HepG2 (cell line): ENCODE measurements at regions not wholly inside any gene's neighbourhood (a gene's known extent, or its start where the extent isn't known, plus 50 kb on each side); places are given as distances from the start of the nearest gene placed in this dataset.

Experiments used
- ATAC-seq: fragments of 200-7000 bp; cut with Tn5 transposase; 3 replicates; pipeline ENCODE4 v1.9.1; 2020; ENCODE audit warnings: mild to moderate bottlenecking, moderate library complexity
- BruUV-seq: library from RNA; stranded (reverse); fragments of 400-500 nt; replicated peaks from 2 replicates; lab custom pipeline; 2021; lab: Mats Ljungman, UMichigan
- CTCF ChIA-PET: fragments of 300-600 bp; formaldehyde crosslinking; extraction: SDS; loops from one replicate; lab custom pipeline; 2021; ENCODE audit warnings: low total read pairs, inconsistent platforms, low intra/inter-chr PET ratio; lab: Yijun Ruan, JAX
- POLR2A ChIA-PET: fragments of 350-600 bp; sonication (Branson Sonifier 250); formaldehyde crosslinking; loops from one replicate; lab custom pipeline; 2020; ENCODE audit warnings: antibody characterized with exemption, inconsistent platforms; lab: Yijun Ruan, JAX
- DNase-seq: peaks from one replicate; pipeline ENCODE4 v3.0.0-alpha.2; 2015; ENCODE audit warnings: low spot score
- FAIRE-seq: peaks from 3 replicates; lab custom pipeline; 2011; peaks lifted over from hg19 to GRCh38; lab: Jason Lieb, UNC
- H2AFZ ChIP-seq: one replicate; pipeline ENCODE4 v1.6.1; 2011; ENCODE audit warnings: low read length, inconsistent platforms
- H3K27ac ChIP-seq: fragments of 300-600 bp; 3 replicates; pipeline ENCODE4 v1.8.0; 2011; ENCODE audit warnings: mixed run types, mild to moderate bottlenecking, mixed read lengths, low read length, inconsistent platforms; ENCODE audit not compliant: insufficient read depth; ENCODE audit errors: extremely low read length
- H3K27me3 ChIP-seq, 2 experiments: fragments of 200-600 bp in 1 of 2; 2 replicates in 1 of 2; 3 replicates in 1 of 2; pipeline versions ENCODE4 v1.6.0 to v1.8.0; 2011; ENCODE audit warnings: low read length in 2 of 2, mild to moderate bottlenecking in 2 of 2, moderate library complexity in 2 of 2, inconsistent platforms in 1 of 2; ENCODE audit not compliant: insufficient read depth in 2 of 2, control insufficient read depth in 1 of 2
- H3K36me3 ChIP-seq, 2 experiments: fragments of 200-600 bp in 1 of 2; replicated peaks in 1 of 2; 2 replicates in 1 of 2; 3 replicates in 1 of 2; pipeline versions ENCODE4 v1.5.1 to v1.8.0; 2011; ENCODE audit warnings: low read length in 2 of 2, inconsistent platforms in 1 of 2; ENCODE audit not compliant: insufficient read depth in 2 of 2, control insufficient read depth in 1 of 2
- H3K4me1 ChIP-seq: 2 replicates; pipeline ENCODE4 v1.5.1; 2012; ENCODE audit warnings: low read length, inconsistent platforms; ENCODE audit not compliant: insufficient read depth
- H3K4me2 ChIP-seq: 2 replicates; pipeline ENCODE4 v1.6.0; 2011; ENCODE audit warnings: low read depth, low read length, inconsistent platforms
- H3K4me3 ChIP-seq, 3 experiments: fragments of 200-600 bp in 1 of 3; sonication (generic), shearing (Covaris generic) in 1 of 3; replicated peaks in 1 of 3; 2 replicates each; pipeline ENCODE4 v1.5.1; 2011 to 2016; ENCODE audit warnings: low read length in 3 of 3, inconsistent platforms in 2 of 3, low read depth in 2 of 3, mild to moderate bottlenecking in 2 of 3, control low read depth in 1 of 3, mixed read lengths in 1 of 3; ENCODE audit not compliant: insufficient read depth in 1 of 3
- H3K79me2 ChIP-seq: one replicate; pipeline ENCODE4 v1.6.1; 2011; ENCODE audit warnings: low read length, inconsistent platforms; ENCODE audit not compliant: insufficient read depth
- H3K9ac ChIP-seq: 2 replicates; pipeline ENCODE4 v1.6.0; 2011; ENCODE audit warnings: mild to moderate bottlenecking, low read depth, low read length, inconsistent platforms; ENCODE audit not compliant: insufficient read depth
- H3K9me3 ChIP-seq: 2 replicates; pipeline ENCODE4 v1.5.1; 2012; ENCODE audit warnings: mild to moderate bottlenecking, low read length
- H4K20me1 ChIP-seq: 2 replicates; pipeline ENCODE4 v1.6.0; 2011; ENCODE audit warnings: inconsistent platforms, mild to moderate bottlenecking, low read length, moderate library complexity; ENCODE audit not compliant: insufficient read depth
- FOXA3 ChIP-seq: IDR thresholded peaks from 2 replicates; pipeline ENCODE4 v1.6.1; 2016; ENCODE audit warnings: missing genetic modification reagents, missing compliant biosample characterization
- HOXA3 ChIP-seq: sonication (generic); formaldehyde crosslinking; IDR thresholded peaks from 2 replicates; pipeline ENCODE4 v1.5.0; 2020; ENCODE audit warnings: missing genetic modification reagents
- MEIS2 ChIP-seq: sonication (generic); formaldehyde crosslinking; IDR thresholded peaks from 2 replicates; pipeline ENCODE4 v1.9.0; 2021; ENCODE audit warnings: mild to moderate bottlenecking, missing genetic modification reagents
- MTF2 ChIP-seq: sonication (generic); formaldehyde crosslinking; IDR thresholded peaks from 2 replicates; pipeline ENCODE4 v1.5.0; 2020; ENCODE audit warnings: missing genetic modification reagents, borderline replicate concordance
- NFIC ChIP-seq: IDR thresholded peaks from 2 replicates; pipeline ENCODE4 v1.6.1; 2012; ENCODE audit warnings: mild to moderate bottlenecking, low read length, inconsistent platforms
- POGZ ChIP-seq: sonication (generic); formaldehyde crosslinking; IDR thresholded peaks from 2 replicates; pipeline ENCODE4 v1.4.0; 2020; ENCODE audit warnings: mild to moderate bottlenecking, missing genetic modification reagents
- RARG ChIP-seq: sonication (generic); formaldehyde crosslinking; IDR thresholded peaks from 2 replicates; pipeline ENCODE4 v1.4.0; 2020; ENCODE audit warnings: low read depth, mild to moderate bottlenecking, missing genetic modification reagents
- SP4 ChIP-seq: sonication (generic); formaldehyde crosslinking; IDR thresholded peaks from 2 replicates; pipeline ENCODE4 v1.8.1; 2023; ENCODE audit warnings: mild to moderate bottlenecking, missing genetic modification reagents
- ZKSCAN5 ChIP-seq: sonication (generic); formaldehyde crosslinking; IDR thresholded peaks from 2 replicates; pipeline ENCODE4 v1.5.1; 2020; ENCODE audit warnings: mild to moderate bottlenecking, missing genetic modification reagents
- ZNF207 ChIP-seq: fragments of 450-650 bp; IDR thresholded peaks from 2 replicates; pipeline ENCODE4 v1.6.1; 2016; ENCODE audit warnings: antibody characterized with exemption, borderline replicate concordance
- ZNF354B ChIP-seq: sonication (generic); formaldehyde crosslinking; IDR thresholded peaks from 2 replicates; pipeline ENCODE4 v1.8.0; 2022; ENCODE audit warnings: mild to moderate bottlenecking, missing genetic modification reagents
- ZNF563 ChIP-seq: sonication (generic); formaldehyde crosslinking; IDR thresholded peaks from 2 replicates; pipeline ENCODE4 v1.8.0; 2022; ENCODE audit warnings: mild to moderate bottlenecking, moderate library complexity, missing genetic modification reagents
- ZNF639 ChIP-seq: conservative IDR thresholded peaks from 2 replicates; pipeline ENCODE4 v1.6.1; 2018; ENCODE audit warnings: missing genetic modification reagents
- ZNF773 ChIP-seq: sonication (generic); formaldehyde crosslinking; IDR thresholded peaks from 2 replicates; pipeline ENCODE4 v1.4.0; 2020; ENCODE audit warnings: missing genetic modification reagents, borderline replicate concordance
- ZUFSP ChIP-seq: sonication (generic); formaldehyde crosslinking; IDR thresholded peaks from 2 replicates; pipeline ENCODE4 v1.9.0; 2021; ENCODE audit warnings: missing genetic modification reagents, mild to moderate bottlenecking, borderline replicate concordance
- WGBS: methylation state at CpG from one replicate; pipeline ENCODE4 v1.1.6; 2017; ENCODE audit warnings: low lambda C conversion rate; 5-methylcytosine and 5-hydroxymethylcytosine counted together
- in situ Hi-C: cut with HindIII; loops from 2 replicates; pipeline ENCODE4 v1.10.0; 2017; ENCODE audit warnings: low pct_unique_long_range_greater_than_20kb; ENCODE audit not compliant: extremely low pct_ligation_motif_present
- intact Hi-C: fragments of 100-400 bp; cut with micrococcal nuclease; formaldehyde crosslinking; loops from one replicate; pipeline ENCODE4 v1.10.0; 2022; ENCODE audit not compliant: unreplicated experiment
- TF ChIP-seq, protein P1 (sequence below): sonication (generic); formaldehyde crosslinking; IDR thresholded peaks from 2 replicates; pipeline ENCODE4 v1.4.0; 2020; ENCODE audit warnings: mild to moderate bottlenecking, low read depth, missing genetic modification reagents
- TF ChIP-seq, protein P2 (sequence below): IDR thresholded peaks from 2 replicates; pipeline ENCODE4 v1.6.1; 2016; ENCODE audit warnings: low read depth, borderline replicate concordance
- TF ChIP-seq, protein P3 (sequence below): sonication (generic); formaldehyde crosslinking; IDR thresholded peaks from 2 replicates; pipeline ENCODE4 v1.8.0; 2022; ENCODE audit warnings: mild to moderate bottlenecking, missing genetic modification reagents, moderate library complexity

GRCh38 chr7:41520445-41520844 is 182.4 kb downstream of the INHBA start (continued):
- TF ChIP-seq, protein P1, sequence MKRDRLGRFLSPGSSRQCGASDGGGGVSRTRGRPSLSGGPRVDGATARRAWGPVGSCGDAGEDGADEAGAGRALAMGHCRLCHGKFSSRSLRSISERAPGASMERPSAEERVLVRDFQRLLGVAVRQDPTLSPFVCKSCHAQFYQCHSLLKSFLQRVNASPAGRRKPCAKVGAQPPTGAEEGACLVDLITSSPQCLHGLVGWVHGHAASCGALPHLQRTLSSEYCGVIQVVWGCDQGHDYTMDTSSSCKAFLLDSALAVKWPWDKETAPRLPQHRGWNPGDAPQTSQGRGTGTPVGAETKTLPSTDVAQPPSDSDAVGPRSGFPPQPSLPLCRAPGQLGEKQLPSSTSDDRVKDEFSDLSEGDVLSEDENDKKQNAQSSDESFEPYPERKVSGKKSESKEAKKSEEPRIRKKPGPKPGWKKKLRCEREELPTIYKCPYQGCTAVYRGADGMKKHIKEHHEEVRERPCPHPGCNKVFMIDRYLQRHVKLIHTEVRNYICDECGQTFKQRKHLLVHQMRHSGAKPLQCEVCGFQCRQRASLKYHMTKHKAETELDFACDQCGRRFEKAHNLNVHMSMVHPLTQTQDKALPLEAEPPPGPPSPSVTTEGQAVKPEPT (CRISPR knock-in tag) = no peak
- no peak for TF ChIP-seq ZNF354B (CRISPR knock-in tag)
- TF ChIP-seq, protein P2, sequence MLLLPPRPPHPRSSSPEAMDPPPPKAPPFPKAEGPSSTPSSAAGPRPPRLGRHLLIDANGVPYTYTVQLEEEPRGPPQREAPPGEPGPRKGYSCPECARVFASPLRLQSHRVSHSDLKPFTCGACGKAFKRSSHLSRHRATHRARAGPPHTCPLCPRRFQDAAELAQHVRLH (CRISPR knock-in tag) = no peak
- no peak for TF ChIP-seq ZUFSP (CRISPR knock-in tag)

DNA sequence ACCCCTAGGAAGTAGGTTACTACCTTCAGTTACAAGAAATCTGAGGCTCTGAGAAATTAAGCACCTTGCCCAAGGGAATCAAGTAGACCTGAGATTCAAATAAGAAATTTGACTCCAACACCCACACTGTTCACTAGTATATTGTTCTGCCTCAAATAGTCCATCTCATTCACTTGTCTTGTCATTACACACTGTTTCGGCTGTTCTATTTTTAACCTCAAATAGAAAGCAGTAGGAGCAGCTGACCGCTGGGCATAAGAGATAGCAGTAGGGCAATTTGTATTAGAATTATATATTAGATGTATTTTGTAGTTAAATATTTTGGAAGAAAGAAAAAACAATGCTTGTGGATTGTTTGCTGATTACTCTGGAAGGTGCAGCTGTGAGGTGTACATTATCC is 185.1 kb downstream of the INHBA start:
- no peak for ATAC-seq
- no peak for FAIRE-seq
- Histone ChIP-seq H3K27ac (no peak overlapping the region), H3K9ac (no peak overlapping the region), H2AFZ (no peak overlapping the region), H3K27me3 (no peaks in the 10 kb centered on the region), H4K20me1 (no peaks in the 10 kb centered on the region), H3K4me1 (no peaks in the 10 kb centered on the region), H3K4me2 (no peak overlapping the region), H3K4me3 (no peak overlapping the region), H3K79me2 (no peaks in the 10 kb centered on the region), H3K9me3 (peaks cover 58% of the 10 kb centered on the region), H3K36me3 (no peaks in the 10 kb centered on the region)
- DNase-seq = no peak
- WGBS = 40% methylated on average over 2 of the region's 2 CpGs
- in situ Hi-C loops (no loop called here), intact Hi-C loops (no loop called here)
- no TSS peak for BruUV-seq
- CTCF ChIA-PET = no interaction called here
- POLR2A ChIA-PET = no interaction called here
- TF ChIP-seq SP4 (CRISPR knock-in tag) (no peak), ZKSCAN5 (CRISPR knock-in tag) (no peak), ZNF207 (no peak), HOXA3 (CRISPR knock-in tag) (no peak), FOXA3 (no peak), NFIC (no peak), MEIS2 (CRISPR knock-in tag) (no peak), ZNF773 (no peak), ZNF639 (CRISPR knock-in tag) (no peak), MTF2 (CRISPR knock-in tag) (no peak), ZNF563 (CRISPR knock-in tag) (no peak), RARG (CRISPR knock-in tag) (no peak), POGZ (CRISPR knock-in tag) (no peak)
- TF ChIP-seq, protein P3, sequence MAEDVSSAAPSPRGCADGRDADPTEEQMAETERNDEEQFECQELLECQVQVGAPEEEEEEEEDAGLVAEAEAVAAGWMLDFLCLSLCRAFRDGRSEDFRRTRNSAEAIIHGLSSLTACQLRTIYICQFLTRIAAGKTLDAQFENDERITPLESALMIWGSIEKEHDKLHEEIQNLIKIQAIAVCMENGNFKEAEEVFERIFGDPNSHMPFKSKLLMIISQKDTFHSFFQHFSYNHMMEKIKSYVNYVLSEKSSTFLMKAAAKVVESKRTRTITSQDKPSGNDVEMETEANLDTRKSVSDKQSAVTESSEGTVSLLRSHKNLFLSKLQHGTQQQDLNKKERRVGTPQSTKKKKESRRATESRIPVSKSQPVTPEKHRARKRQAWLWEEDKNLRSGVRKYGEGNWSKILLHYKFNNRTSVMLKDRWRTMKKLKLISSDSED = no peak
